HEK293T (cell line): ENCODE measurements at regions not wholly inside any gene's neighbourhood (a gene's known extent, or its start where the extent isn't known, plus 50 kb on each side); places are given as distances from the start of the nearest gene placed in this dataset.

Experiments used
- BHLHE40 ChIP-seq: fragments of 450-650 bp; IDR thresholded peaks from 2 replicates; pipeline ENCODE4 v1.6.1; 2016; ENCODE audit warnings: mild to moderate bottlenecking, moderate library complexity, borderline replicate concordance
- CTBP1 ChIP-seq: fragments of 450-650 bp; IDR thresholded peaks from 2 replicates; pipeline ENCODE4 v1.6.1; 2016; ENCODE audit warnings: borderline replicate concordance
- ELF4 ChIP-seq: fragments of 450-650 bp; IDR thresholded peaks from 2 replicates; pipeline ENCODE4 v1.6.1; 2017; ENCODE audit warnings: antibody characterized with exemption
- FOXA1 ChIP-seq: fragments of 450-650 bp; IDR thresholded peaks from 2 replicates; pipeline ENCODE4 v1.6.1; 2016; ENCODE audit warnings: mild to moderate bottlenecking
- FOXM1 ChIP-seq: fragments of 450-650 bp; IDR thresholded peaks from 2 replicates; pipeline ENCODE4 v1.6.1; 2017; ENCODE audit warnings: mild to moderate bottlenecking, borderline replicate concordance
- HDGF ChIP-seq: fragments of 450-650 bp; IDR thresholded peaks from 2 replicates; pipeline ENCODE4 v1.6.1; 2017; ENCODE audit warnings: antibody characterized with exemption, borderline replicate concordance
- L3MBTL2 ChIP-seq: fragments of 450-650 bp; conservative IDR thresholded peaks from 2 replicates; pipeline ENCODE4 v1.6.1; 2016; ENCODE audit warnings: mild to moderate bottlenecking
- NFRKB ChIP-seq: fragments of 450-650 bp; IDR thresholded peaks from 2 replicates; pipeline ENCODE4 v1.6.1; 2016; ENCODE audit warnings: mild to moderate bottlenecking, moderate library complexity
- SP1 ChIP-seq: fragments of 450-650 bp; IDR thresholded peaks from 2 replicates; pipeline ENCODE4 v1.6.1; 2017
- TARDBP ChIP-seq: fragments of 450-650 bp; IDR thresholded peaks from 2 replicates; pipeline ENCODE4 v1.6.1; 2016
- ZNF384 ChIP-seq: fragments of 450-650 bp; IDR thresholded peaks from 2 replicates; pipeline ENCODE4 v1.6.1; 2016

GRCh38 chr4:23590431-23590830 is 299.4 kb downstream of the PPARGC1A start:
- TF ChIP-seq SP1 (no peak), FOXM1 (no peak), HDGF (no peak), NFRKB (no peak), ZNF384 (no peak), FOXA1 (no peak), TARDBP (no peak), ELF4 (no peak), BHLHE40 (no peak), L3MBTL2 (no peak), CTBP1 (no peak)
